ENCODE measurements at regions not wholly inside any gene's neighbourhood (a gene's known extent, or its start where the extent isn't known, plus 50 kb on each side); places are given as distances from the start of the nearest gene placed in this dataset.

DNA sequence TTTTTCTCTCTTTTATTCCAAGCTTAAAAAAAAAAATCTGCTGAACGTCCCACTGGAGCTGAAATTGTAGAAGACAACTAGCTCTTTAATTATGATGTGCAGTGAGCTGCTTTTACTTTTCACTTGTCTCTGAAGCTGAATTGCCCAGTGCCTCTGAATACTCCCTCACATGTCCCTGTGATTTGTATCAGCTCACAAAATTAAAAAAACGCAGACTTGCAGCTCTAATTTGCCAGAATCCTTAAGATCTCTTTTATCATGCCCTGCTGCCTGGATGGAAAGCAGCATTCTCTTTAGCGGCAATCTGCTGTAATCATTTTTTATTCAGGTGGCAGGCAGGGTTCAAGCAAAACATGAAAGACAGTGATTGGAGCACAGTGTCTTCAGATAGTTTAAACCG is 443.8 kb upstream of the SPTLC3 start:
- TF ChIP-seq POLR2A (IDR thresholded peaks at IDR 0.05) (no peak), CTCF (IDR thresholded peaks at IDR 0.05) (no peak), EP300 (IDR thresholded peaks at IDR 0.05) (no peak)
